Cardiac muscle cell (in vitro differentiated cells and primary cell): ENCODE measurements at regions not wholly inside any gene's neighbourhood (a gene's known extent, or its start where the extent isn't known, plus 50 kb on each side); places are given as distances from the start of the nearest gene placed in this dataset.

Source experiments
- DNase-seq, 2 donors: peaks; one replicate each; pipeline versions ENCODE4 v3.0.0 to v3.0.0-alpha.2; 2010 to 2017; ENCODE audit warnings: low read depth in 1 of 2, low spot score in 1 of 2
- H3K27ac ChIP-seq: fragments of 200-600 bp; sonication (generic); 2 replicates; pipeline ENCODE4 v1.5.1; 2016
- H3K27me3 ChIP-seq: fragments of 200-600 bp; sonication (generic); 2 replicates; pipeline ENCODE4 v1.6.0; 2016; ENCODE audit warnings: control low read depth
- H3K36me3 ChIP-seq: fragments of 200-600 bp; sonication (generic); 2 replicates; pipeline ENCODE4 v1.5.1; 2016; ENCODE audit warnings: control low read depth
- H3K4me1 ChIP-seq: fragments of 200-600 bp; sonication (generic); 2 replicates; pipeline ENCODE4 v1.8.1; 2017; ENCODE audit warnings: low read depth, mild to moderate bottlenecking, mixed run types
- H3K4me3 ChIP-seq: fragments of 200-600 bp; sonication (generic); 2 replicates; pipeline ENCODE4 v1.5.1; 2016; ENCODE audit warnings: mild to moderate bottlenecking
- H3K9me3 ChIP-seq: fragments of 200-600 bp; sonication (generic); 2 replicates; pipeline ENCODE4 v1.5.1; 2017; ENCODE audit warnings: low read depth, mild to moderate bottlenecking, control low read depth
- TF ChIP-seq, protein P1 (sequence below): IDR thresholded peaks from 2 replicates; pipeline ENCODE4 v1.5.1; 2012; ENCODE audit warnings: low read depth, mild to moderate bottlenecking, low read length

DNA sequence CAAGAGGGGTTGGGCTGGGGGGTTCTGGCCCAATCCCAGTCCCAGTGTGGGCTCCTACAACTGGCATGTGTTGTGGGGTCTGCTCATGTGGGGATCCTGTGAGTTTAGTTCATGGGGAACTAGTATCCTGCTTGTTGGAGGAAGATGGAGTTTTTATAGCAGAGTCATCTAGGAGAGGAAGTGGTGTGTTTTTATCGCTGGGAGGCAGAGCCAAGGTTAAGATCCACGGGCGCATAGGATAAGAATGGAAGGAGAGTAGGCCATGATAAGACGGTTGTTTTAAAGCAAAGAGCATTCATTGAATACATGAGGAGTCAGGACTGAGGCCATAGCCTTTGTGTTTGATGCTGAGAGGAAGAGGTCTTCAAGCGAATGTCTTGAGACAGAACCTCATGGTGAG, 211.6 kb upstream of the COBL start:
- no peak overlapping the region for H3K27ac ChIP-seq
- H3K4me3 ChIP-seq: no peak overlapping the region
- TF ChIP-seq, protein P1, sequence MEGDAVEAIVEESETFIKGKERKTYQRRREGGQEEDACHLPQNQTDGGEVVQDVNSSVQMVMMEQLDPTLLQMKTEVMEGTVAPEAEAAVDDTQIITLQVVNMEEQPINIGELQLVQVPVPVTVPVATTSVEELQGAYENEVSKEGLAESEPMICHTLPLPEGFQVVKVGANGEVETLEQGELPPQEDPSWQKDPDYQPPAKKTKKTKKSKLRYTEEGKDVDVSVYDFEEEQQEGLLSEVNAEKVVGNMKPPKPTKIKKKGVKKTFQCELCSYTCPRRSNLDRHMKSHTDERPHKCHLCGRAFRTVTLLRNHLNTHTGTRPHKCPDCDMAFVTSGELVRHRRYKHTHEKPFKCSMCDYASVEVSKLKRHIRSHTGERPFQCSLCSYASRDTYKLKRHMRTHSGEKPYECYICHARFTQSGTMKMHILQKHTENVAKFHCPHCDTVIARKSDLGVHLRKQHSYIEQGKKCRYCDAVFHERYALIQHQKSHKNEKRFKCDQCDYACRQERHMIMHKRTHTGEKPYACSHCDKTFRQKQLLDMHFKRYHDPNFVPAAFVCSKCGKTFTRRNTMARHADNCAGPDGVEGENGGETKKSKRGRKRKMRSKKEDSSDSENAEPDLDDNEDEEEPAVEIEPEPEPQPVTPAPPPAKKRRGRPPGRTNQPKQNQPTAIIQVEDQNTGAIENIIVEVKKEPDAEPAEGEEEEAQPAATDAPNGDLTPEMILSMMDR: no peak
- no peaks in the 10 kb centered on the region for H3K27me3 ChIP-seq
- no peak for DNase-seq
- H3K9me3 ChIP-seq: no peaks in the 10 kb centered on the region
- H3K36me3 ChIP-seq: no peaks in the 10 kb centered on the region
- H3K4me1 ChIP-seq: no peaks in the 10 kb centered on the region

- Histone ChIP-seq H3K4me1 (no peaks in the 10 kb centered on the region), H3K27me3 (no peaks in the 10 kb centered on the region), H3K9me3 (no peaks in the 10 kb centered on the region), H3K36me3 (no peaks in the 10 kb centered on the region), H3K27ac (no peak overlapping the region), H3K4me3 (no peak overlapping the region)
- TF ChIP-seq, protein P1: no peak
- DNase-seq: no peak
Measured at GRCh38 chr7:51521694-51522312, 205.2 kb upstream of the COBL start.

DNA sequence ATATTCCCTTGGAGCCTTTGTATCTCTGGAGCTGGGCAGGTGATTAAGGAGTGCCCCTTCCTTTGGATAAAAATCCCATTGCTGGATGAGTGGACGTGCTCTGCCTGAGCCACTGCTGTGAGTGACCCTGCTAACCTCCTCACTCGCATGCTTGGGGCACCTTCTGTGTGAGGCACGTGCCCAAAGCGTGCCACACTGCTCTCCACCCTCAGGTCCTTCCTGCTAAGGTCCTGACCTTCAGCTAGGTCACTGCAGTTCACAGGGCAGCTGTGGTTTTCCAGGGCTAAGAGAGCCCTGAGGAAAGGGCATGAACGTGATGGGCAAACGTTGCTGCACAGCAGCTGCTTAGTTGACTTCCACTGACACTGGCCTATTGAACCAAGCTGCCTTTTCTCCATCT, 204.4 kb upstream of the COBL start:
- TF ChIP-seq, protein P1: no peak
- no peaks in the 10 kb centered on the region for H3K4me1 ChIP-seq
- no peaks in the 10 kb centered on the region for H3K27me3 ChIP-seq
- H3K27ac ChIP-seq: no peak overlapping the region
- no peaks in the 10 kb centered on the region for H3K9me3 ChIP-seq
- H3K4me3 ChIP-seq: no peak overlapping the region
- DNase-seq: no peak
- H3K36me3 ChIP-seq: no peaks in the 10 kb centered on the region

GRCh38 chr7:51518646-51519045, 202.0 kb upstream of the COBL start:
- H3K27me3 ChIP-seq: no peaks in the 10 kb centered on the region
- no peak overlapping the region for H3K4me3 ChIP-seq
- no peaks in the 10 kb centered on the region for H3K4me1 ChIP-seq
- TF ChIP-seq, protein P1: no peak
- DNase-seq: no peak
- H3K9me3 ChIP-seq: no peaks in the 10 kb centered on the region
- H3K27ac ChIP-seq: no peak overlapping the region
- no peaks in the 10 kb centered on the region for H3K36me3 ChIP-seq

- Histone ChIP-seq H3K9me3 (no peaks in the 10 kb centered on the region), H3K27me3 (no peaks in the 10 kb centered on the region), H3K27ac (no peak overlapping the region), H3K4me1 (no peaks in the 10 kb centered on the region), H3K4me3 (no peak overlapping the region), H3K36me3 (no peaks in the 10 kb centered on the region)
- TF ChIP-seq, protein P1: no peak
- no peak for DNase-seq
Measured at GRCh38 chr7:51517187-51517586, 200.6 kb upstream of the COBL start.
